H1 (cell line): ENCODE measurements at regions not wholly inside any gene's neighbourhood (a gene's known extent, or its start where the extent isn't known, plus 50 kb on each side); places are given as distances from the start of the nearest gene placed in this dataset.

Source experiments
- CTCF ChIA-PET: fragments of 300-600 bp; sonication (Branson Sonifier 250); formaldehyde crosslinking; loops from one replicate; lab custom pipeline; 2021; ENCODE audit not compliant: partially characterized antibody; lab: Charles Lee
- POLR2A ChIA-PET: fragments of 300-600 bp; sonication (Branson Sonifier 250); formaldehyde crosslinking; loops from one replicate; lab custom pipeline; 2021; ENCODE audit warnings: inconsistent platforms; ENCODE audit not compliant: partially characterized antibody; lab: Charles Lee
- DNase-seq, 2 experiments: peaks; one replicate each; pipeline versions ENCODE4 v3.0.0 to v3.0.0-alpha.2; 2010 to 2022; ENCODE audit warnings: low spot score in 2 of 2, low read depth in 1 of 2, mixed read lengths in 1 of 2
- FAIRE-seq: peaks from 2 replicates; lab custom pipeline; 2011; peaks lifted over from hg19 to GRCh38; lab: Jason Lieb, UNC
- H2AFZ ChIP-seq: 2 replicates; pipeline ENCODE4 v1.8.1; 2012; ENCODE audit warnings: low read length, inconsistent platforms
- H2AK5ac ChIP-seq: 2 replicates; pipeline ENCODE4 v1.6.1; 2013; ENCODE audit warnings: low read depth, low read length
- H2BK120ac ChIP-seq: replicated peaks from 2 replicates; pipeline ENCODE3; 2013; ENCODE audit warnings: low read depth, low read length, inconsistent platforms
- H2BK12ac ChIP-seq: 2 replicates; pipeline ENCODE4 v1.6.1; 2013; ENCODE audit warnings: low read depth, low read length
- H2BK15ac ChIP-seq: 2 replicates; pipeline ENCODE4 v1.6.1; 2013; ENCODE audit warnings: low read length
- H2BK20ac ChIP-seq: 2 replicates; pipeline ENCODE4 v1.6.1; 2013; ENCODE audit warnings: low read length
- H2BK5ac ChIP-seq: 2 replicates; pipeline ENCODE4 v1.6.1; 2013; ENCODE audit warnings: low read depth, low read length
- H3K14ac ChIP-seq: 2 replicates; pipeline ENCODE4 v1.6.1; 2013; ENCODE audit warnings: inconsistent platforms; ENCODE audit not compliant: insufficient read length
- H3K18ac ChIP-seq: 2 replicates; pipeline ENCODE4 v1.6.1; 2013; ENCODE audit warnings: low read length; ENCODE audit errors: extremely low read depth
- H3K23ac ChIP-seq: 2 replicates; pipeline ENCODE4 v1.6.1; 2013; ENCODE audit warnings: inconsistent platforms; ENCODE audit not compliant: insufficient read length
- H3K23me2 ChIP-seq: 2 replicates; pipeline ENCODE4 v1.6.1; 2013; ENCODE audit warnings: low read depth, low read length
- H3K27ac ChIP-seq: 2 replicates; pipeline ENCODE4 v1.6.1; 2011; ENCODE audit warnings: low read depth, low read length, inconsistent platforms
- H3K27me3 ChIP-seq, 4 experiments: replicated peaks in 1 of 4; 1 replicate in 1 of 4; 2 replicates in 3 of 4; pipeline versions ENCODE4 v1.6.1 to v1.8.1; 2011 to 2013; ENCODE audit warnings: low read length in 3 of 4, mild to moderate bottlenecking in 3 of 4, inconsistent platforms in 2 of 4, mixed read lengths in 2 of 4, moderate library complexity in 1 of 4; ENCODE audit not compliant: control insufficient read depth in 3 of 4, insufficient read depth in 3 of 4; ENCODE audit errors: extremely low read depth in 1 of 4
- H3K36me3 ChIP-seq, 4 experiments: 2 replicates each; pipeline versions ENCODE4 v1.6.1 to v1.8.1; 2011 to 2013; ENCODE audit warnings: mild to moderate bottlenecking in 4 of 4, low read length in 3 of 4, moderate library complexity in 2 of 4, control low read depth in 1 of 4, inconsistent platforms in 1 of 4; ENCODE audit not compliant: insufficient read depth in 4 of 4, control insufficient read depth in 2 of 4
- H3K4ac ChIP-seq: replicated peaks from 2 replicates; pipeline ENCODE3; 2013; ENCODE audit warnings: low read length, low read depth, mixed read lengths, inconsistent platforms; ENCODE audit not compliant: insufficient read length
- H3K4me1 ChIP-seq, 4 experiments: replicated peaks in 1 of 4; 1 replicate in 1 of 4; 2 replicates in 3 of 4; pipeline versions ENCODE4 v1.6.1 to v1.8.1; 2011 to 2013; ENCODE audit warnings: low read length in 3 of 4, inconsistent platforms in 2 of 4, mixed read lengths in 1 of 4; ENCODE audit not compliant: insufficient read depth in 4 of 4, control insufficient read depth in 3 of 4
- H3K4me2 ChIP-seq, 2 experiments: 2 replicates each; pipeline versions ENCODE4 v1.6.1 to v1.8.1; 2011 to 2013; ENCODE audit warnings: low read depth in 2 of 2, low read length in 2 of 2, control low read depth in 1 of 2, inconsistent platforms in 1 of 2, mild to moderate bottlenecking in 1 of 2; ENCODE audit not compliant: insufficient read depth in 1 of 2
- H3K4me3 ChIP-seq, 4 experiments: fragments of 200-600, 300-600 bp in 1 of 4; sonication (generic), shearing (Covaris generic), sonication (Bioruptor Twin) in 1 of 4; 2 replicates each; pipeline versions ENCODE4 v1.5.1 to v1.8.1; 2011 to 2016; ENCODE audit warnings: low read length in 4 of 4, low read depth in 3 of 4, control low read depth in 2 of 4, inconsistent platforms in 2 of 4, mild to moderate bottlenecking in 2 of 4, mixed read lengths in 1 of 4, moderate library complexity in 1 of 4; ENCODE audit not compliant: insufficient read depth in 2 of 4; ENCODE audit errors: extremely low read depth in 1 of 4
- H3K56ac ChIP-seq: replicated peaks from 2 replicates; pipeline ENCODE3; 2013; ENCODE audit warnings: low read depth, mild to moderate bottlenecking, mixed read lengths, low read length, inconsistent platforms; ENCODE audit not compliant: insufficient read length
- H3K79me1 ChIP-seq: 2 replicates; pipeline ENCODE4 v1.6.1; 2013; ENCODE audit warnings: low read depth, low read length, control low read depth
- H3K79me2 ChIP-seq, 2 experiments: 2 replicates each; pipeline versions ENCODE4 v1.6.1 to v1.8.1; 2012 to 2013; ENCODE audit warnings: low read length in 2 of 2, mild to moderate bottlenecking in 2 of 2, inconsistent platforms in 1 of 2; ENCODE audit not compliant: insufficient read depth in 2 of 2, control insufficient read depth in 1 of 2
- H3K9ac ChIP-seq, 4 experiments: replicated peaks in 1 of 4; 1 replicate in 1 of 4; 2 replicates in 3 of 4; pipeline versions ENCODE4 v1.6.1 to v1.8.1; 2011 to 2013; ENCODE audit warnings: low read depth in 3 of 4, low read length in 3 of 4, control low read depth in 2 of 4, mild to moderate bottlenecking in 2 of 4, moderate library complexity in 2 of 4, inconsistent platforms in 1 of 4; ENCODE audit errors: extremely low read depth in 1 of 4
- H3K9me3 ChIP-seq, 2 experiments: 2 replicates each; pipeline versions ENCODE4 v1.6.1 to v1.8.1; 2012 to 2013; ENCODE audit warnings: mild to moderate bottlenecking in 2 of 2, moderate library complexity in 2 of 2, control low read depth in 1 of 2, inconsistent platforms in 1 of 2, low read depth in 1 of 2, low read length in 1 of 2, mixed read lengths in 1 of 2; ENCODE audit not compliant: insufficient read depth in 2 of 2
- H4K20me1 ChIP-seq, 2 experiments: replicated peaks in 1 of 2; 2 replicates each; pipeline versions ENCODE3 to v1.8.1; 2011 to 2013; ENCODE audit warnings: inconsistent platforms in 2 of 2, low read length in 2 of 2, mild to moderate bottlenecking in 1 of 2; ENCODE audit not compliant: insufficient read depth in 2 of 2, control insufficient read depth in 1 of 2
- H4K5ac ChIP-seq: 2 replicates; pipeline ENCODE4 v1.6.1; 2013; ENCODE audit warnings: low read length, low read depth, mixed read lengths, inconsistent platforms; ENCODE audit not compliant: insufficient read length
- H4K8ac ChIP-seq: 2 replicates; pipeline ENCODE4 v1.8.0; 2013; ENCODE audit warnings: mild to moderate bottlenecking, moderate library complexity, low read length, inconsistent platforms; ENCODE audit not compliant: insufficient read depth; ENCODE audit errors: extremely low read depth
- H4K91ac ChIP-seq: replicated peaks from 2 replicates; pipeline ENCODE3; 2013; ENCODE audit warnings: low read length, mixed read lengths, inconsistent platforms; ENCODE audit not compliant: insufficient read length
- CTBP2 ChIP-seq: IDR thresholded peaks from 2 replicates; pipeline ENCODE4 v1.7.0; 2011; ENCODE audit warnings: borderline replicate concordance, mild to moderate bottlenecking, moderate library complexity, mixed read lengths, low read length; ENCODE audit not compliant: insufficient read depth, insufficient read length
- RAD21 ChIP-seq, 2 experiments: IDR thresholded peaks in 1 of 2; conservative IDR thresholded peaks in 1 of 2; 2 replicates each; pipeline ENCODE4 v1.6.1; 2011; ENCODE audit warnings: low read depth in 2 of 2, low read length in 2 of 2, improper control_type of control experiment in 1 of 2, inconsistent platforms in 1 of 2, mild to moderate bottlenecking in 1 of 2, moderate library complexity in 1 of 2
- SIN3A ChIP-seq, 2 experiments: IDR thresholded peaks in 1 of 2; conservative IDR thresholded peaks in 1 of 2; 2 replicates each; pipeline ENCODE4 v1.6.1; 2011 to 2012; ENCODE audit warnings: low read length in 2 of 2, improper control_type of control experiment in 1 of 2, low read depth in 1 of 2, mild to moderate bottlenecking in 1 of 2
- TEAD4 ChIP-seq: IDR thresholded peaks from 2 replicates; pipeline ENCODE4 v1.6.1; 2012; ENCODE audit warnings: low read depth, low read length, inconsistent platforms, mixed read lengths
- ZNF274 ChIP-seq: IDR thresholded peaks from 2 replicates; pipeline ENCODE4 v1.7.0; 2012; ENCODE audit warnings: low read length, borderline replicate concordance; ENCODE audit errors: extremely low read depth
- WGBS, 2 experiments: shearing (Covaris generic) in 1 of 2; methylation state at CpG; one replicate each; pipeline versions ENCODE4 v1.1.6 to v1.1.7; 2013 to 2015; ENCODE audit warnings: low lambda C conversion rate in 2 of 2, mixed read lengths in 2 of 2, inconsistent platforms in 1 of 2, low coverage in 1 of 2, missing lambda C conversion rate in 1 of 2; ENCODE audit not compliant: insufficient replicate concordance in 2 of 2, insufficient coverage in 1 of 2, insufficient read length in 1 of 2; ENCODE audit errors: extremely low coverage in 1 of 2, missing lambda C conversion rate in 1 of 2; 5-methylcytosine and 5-hydroxymethylcytosine counted together
- TF ChIP-seq, protein P1 (sequence below), 3 experiments: IDR thresholded peaks; 1 replicate in 2 of 3; 2 replicates in 1 of 3; pipeline versions ENCODE4 v1.5.1 to v1.6.1; 2011; ENCODE audit warnings: low read length in 3 of 3, mild to moderate bottlenecking in 3 of 3, inconsistent platforms in 2 of 3, low read depth in 1 of 3, moderate library complexity in 1 of 3; ENCODE audit not compliant: insufficient read depth in 1 of 3; ENCODE audit errors: control extremely low read depth in 1 of 3
- TF ChIP-seq, protein P2 (sequence below): IDR thresholded peaks from 2 replicates; pipeline ENCODE4 v1.6.1; 2011; ENCODE audit warnings: low read length, improper control_type of control experiment

DNA sequence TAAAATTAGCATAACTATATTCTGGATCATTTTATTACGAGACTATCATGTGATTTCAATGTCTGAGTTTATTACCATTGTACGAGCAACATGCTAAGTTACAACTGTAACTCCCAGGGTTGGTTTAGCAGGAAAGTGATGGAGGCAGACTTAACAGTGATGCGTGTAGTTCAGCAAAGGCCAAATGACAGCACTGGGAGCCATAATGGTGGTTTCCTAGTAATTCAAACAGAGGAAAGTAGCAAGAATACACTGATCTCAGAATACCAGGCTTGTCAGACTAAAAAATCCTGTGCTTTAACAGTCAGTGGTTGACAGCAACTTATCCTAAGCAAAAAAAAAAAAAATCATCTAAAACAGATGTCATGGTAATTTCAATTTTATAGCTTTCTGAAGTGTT is 229.6 kb downstream of the KLF12 start:
- 88% methylated on average over 3 of the region's 3 CpGs; no CpG with 5 or more reads in 1 of the 2 experiments for WGBS, 2 experiments
- POLR2A ChIA-PET, result no interaction called here
- Histone ChIP-seq H3K27me3 (peaks cover 0 to 7% (median 5%) of the 10 kb centered on the region in 4 experiments; a peak in 4 of 7 replicates), H2BK12ac (no peak overlapping the region), H3K9me3 (no peaks in the 10 kb centered on the region), H2AK5ac (no peak overlapping the region), H3K4me1 (no peaks in the 10 kb centered on the region), H3K4ac (no peak overlapping the region), H3K56ac (no peak overlapping the region), H2BK20ac (no peak overlapping the region), H3K23me2 (no peaks in the 10 kb centered on the region; the same call in 1 of the 2 replicates), H2BK5ac (no peak overlapping the region), H3K18ac (no peak overlapping the region), H3K79me1 (no peaks in the 10 kb centered on the region), H4K8ac (no peak overlapping the region), H3K4me2 (no peak overlapping the region), H3K27ac (no peak overlapping the region), H2BK120ac (no peak overlapping the region), H3K79me2 (no peaks in the 10 kb centered on the region), H4K5ac (no peak overlapping the region), H3K36me3 (no peaks in the 10 kb centered on the region), H4K20me1 (peaks cover 0 to 3% of the 10 kb centered on the region in 2 experiments), H2BK15ac (no peak overlapping the region), H3K14ac (no peak overlapping the region), H3K9ac (no peak overlapping the region), H2AFZ (no peak overlapping the region), H3K23ac (no peak overlapping the region), H3K4me3 (no peak overlapping the region), H4K91ac (no peak overlapping the region)
- FAIRE-seq (no peak), DNase-seq (no peak)
- CTCF ChIA-PET, result interaction anchor here (1.0 to 1.1 kb wide), 2 partner anchors 27 to 135 kb away, joined by 3 to 5 read pairs; no protein-coding TSS in a partner anchor
- TF ChIP-seq SIN3A (conservative IDR thresholded peaks at IDR 0.05 in 1 of 2, IDR thresholded peaks at IDR 0.05 in 1 of 2; ENCODE audit: low read depth in 1 of 2, low read length in 2 of 2), result no peak
- no peak for TF ChIP-seq CTBP2
- no peak for TF ChIP-seq TEAD4
- TF ChIP-seq, protein P1, sequence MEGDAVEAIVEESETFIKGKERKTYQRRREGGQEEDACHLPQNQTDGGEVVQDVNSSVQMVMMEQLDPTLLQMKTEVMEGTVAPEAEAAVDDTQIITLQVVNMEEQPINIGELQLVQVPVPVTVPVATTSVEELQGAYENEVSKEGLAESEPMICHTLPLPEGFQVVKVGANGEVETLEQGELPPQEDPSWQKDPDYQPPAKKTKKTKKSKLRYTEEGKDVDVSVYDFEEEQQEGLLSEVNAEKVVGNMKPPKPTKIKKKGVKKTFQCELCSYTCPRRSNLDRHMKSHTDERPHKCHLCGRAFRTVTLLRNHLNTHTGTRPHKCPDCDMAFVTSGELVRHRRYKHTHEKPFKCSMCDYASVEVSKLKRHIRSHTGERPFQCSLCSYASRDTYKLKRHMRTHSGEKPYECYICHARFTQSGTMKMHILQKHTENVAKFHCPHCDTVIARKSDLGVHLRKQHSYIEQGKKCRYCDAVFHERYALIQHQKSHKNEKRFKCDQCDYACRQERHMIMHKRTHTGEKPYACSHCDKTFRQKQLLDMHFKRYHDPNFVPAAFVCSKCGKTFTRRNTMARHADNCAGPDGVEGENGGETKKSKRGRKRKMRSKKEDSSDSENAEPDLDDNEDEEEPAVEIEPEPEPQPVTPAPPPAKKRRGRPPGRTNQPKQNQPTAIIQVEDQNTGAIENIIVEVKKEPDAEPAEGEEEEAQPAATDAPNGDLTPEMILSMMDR (IDR thresholded peaks at IDR 0.05; ENCODE audit: control extremely low read depth in 1 of 3, insufficient read depth in 1 of 3, low read depth in 1 of 3, low read length in 3 of 3), result no peak
- no peak for TF ChIP-seq ZNF274
- no peak for TF ChIP-seq RAD21 (IDR thresholded peaks at IDR 0.05 in 1 of 2, conservative IDR thresholded peaks at IDR 0.05 in 1 of 2; ENCODE audit: low read depth in 2 of 2, low read length in 2 of 2)
- TF ChIP-seq, protein P2, sequence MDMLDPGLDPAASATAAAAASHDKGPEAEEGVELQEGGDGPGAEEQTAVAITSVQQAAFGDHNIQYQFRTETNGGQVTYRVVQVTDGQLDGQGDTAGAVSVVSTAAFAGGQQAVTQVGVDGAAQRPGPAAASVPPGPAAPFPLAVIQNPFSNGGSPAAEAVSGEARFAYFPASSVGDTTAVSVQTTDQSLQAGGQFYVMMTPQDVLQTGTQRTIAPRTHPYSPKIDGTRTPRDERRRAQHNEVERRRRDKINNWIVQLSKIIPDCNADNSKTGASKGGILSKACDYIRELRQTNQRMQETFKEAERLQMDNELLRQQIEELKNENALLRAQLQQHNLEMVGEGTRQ, result no peak
